GM21717 (cell line): ENCODE measurements at regions not wholly inside any gene's neighbourhood (a gene's known extent, or its start where the extent isn't known, plus 50 kb on each side); places are given as distances from the start of the nearest gene placed in this dataset.

Source experiments
- ATAC-seq: cut with Tn5 transposase; IDR thresholded peaks from one replicate; pipeline ENCODE4 v1.9.1; 2021; ENCODE audit warnings: mild to moderate bottlenecking, moderate library complexity; ENCODE audit not compliant: unreplicated experiment

DNA sequence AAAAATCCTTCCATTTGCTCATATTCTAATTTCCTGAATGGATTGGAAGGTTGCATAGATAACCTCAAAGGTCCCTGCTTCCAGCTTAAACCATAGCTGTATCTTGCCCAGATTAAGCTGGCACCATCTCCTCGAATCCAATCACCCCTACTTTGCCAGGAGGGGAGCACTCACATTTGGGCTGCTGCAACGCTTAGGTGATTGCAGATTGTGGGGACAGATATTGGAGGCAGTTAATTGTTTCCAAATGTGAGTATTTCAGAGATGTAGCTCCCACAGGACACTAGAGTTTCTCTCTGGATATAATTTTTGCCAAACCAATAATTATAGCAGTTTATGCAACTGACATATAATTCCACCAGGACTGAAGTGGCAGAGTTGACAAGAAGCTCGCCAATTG is 53.5 kb upstream of the ACSL1 start:
- ATAC-seq = no peak

- ATAC-seq = no peak
Measured at GRCh38 chr4:184882276-184882675, 56.5 kb upstream of the ACSL1 start.

- ATAC-seq = no peak
Measured at GRCh38 chr4:184883024-184883423, 57.3 kb upstream of the ACSL1 start.

DNA sequence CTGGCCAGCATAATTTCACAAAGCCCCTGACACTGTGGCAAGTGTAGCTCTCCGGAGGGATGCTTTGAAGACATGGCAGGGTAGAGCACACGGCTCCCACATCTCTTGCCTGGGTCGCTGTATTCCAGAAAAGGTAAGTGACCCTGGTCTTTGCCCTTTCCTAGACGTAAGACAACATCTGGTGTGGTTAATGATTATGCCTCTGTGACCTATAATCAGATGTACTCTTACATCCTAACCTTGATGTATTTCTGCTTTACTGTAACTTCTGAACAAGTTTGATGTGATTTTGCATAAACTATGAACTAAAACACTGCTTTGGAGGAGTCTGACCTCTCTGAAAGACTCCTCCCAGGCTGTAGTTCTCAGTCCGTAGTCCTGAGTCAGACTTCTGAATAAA is 59.1 kb upstream of the ACSL1 start:
- ATAC-seq = no peak

DNA sequence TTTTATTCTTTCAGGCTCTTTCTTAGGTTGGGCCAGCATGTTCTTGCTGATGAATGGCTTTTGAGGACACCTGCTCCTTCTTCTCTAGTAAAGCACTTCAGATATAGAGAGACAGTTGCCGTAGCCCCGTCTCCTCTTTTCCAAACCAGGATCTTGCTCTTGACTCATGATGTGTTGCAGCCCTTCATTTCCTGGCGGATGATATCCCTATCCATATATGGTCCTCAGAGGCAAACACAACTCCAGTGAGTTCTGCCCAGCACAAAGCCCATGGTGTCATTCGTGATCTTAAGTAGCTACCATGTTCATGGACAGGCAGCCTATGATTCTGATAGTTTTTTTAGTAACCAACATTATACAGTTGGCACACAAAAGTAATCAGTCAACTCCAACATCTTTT is 59.8 kb upstream of the ACSL1 start:
- ATAC-seq = no peak

- ATAC-seq = no peak
Measured at GRCh38 chr4:184887333-184887732, 61.6 kb upstream of the ACSL1 start.

DNA sequence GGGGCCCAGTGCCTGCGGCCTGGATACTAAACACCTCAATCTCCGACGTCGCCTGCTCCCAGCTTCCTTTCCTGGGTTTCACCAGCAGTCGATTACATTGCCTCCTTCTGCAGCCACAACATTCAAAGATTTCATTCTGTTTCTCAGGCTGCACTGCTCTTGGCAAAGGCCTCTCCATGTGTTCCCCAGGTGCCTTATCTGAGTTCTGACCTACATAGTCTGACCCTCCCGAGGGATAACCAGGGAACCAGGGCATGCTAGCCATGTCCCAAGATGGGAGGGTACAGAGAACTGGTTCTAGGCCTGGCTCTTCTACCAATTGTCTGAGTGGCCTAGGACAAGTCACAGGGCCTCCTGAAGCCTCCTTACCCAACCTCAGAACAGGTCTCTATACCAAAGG is 62.2 kb upstream of the ACSL1 start:
- ATAC-seq = no peak

DNA sequence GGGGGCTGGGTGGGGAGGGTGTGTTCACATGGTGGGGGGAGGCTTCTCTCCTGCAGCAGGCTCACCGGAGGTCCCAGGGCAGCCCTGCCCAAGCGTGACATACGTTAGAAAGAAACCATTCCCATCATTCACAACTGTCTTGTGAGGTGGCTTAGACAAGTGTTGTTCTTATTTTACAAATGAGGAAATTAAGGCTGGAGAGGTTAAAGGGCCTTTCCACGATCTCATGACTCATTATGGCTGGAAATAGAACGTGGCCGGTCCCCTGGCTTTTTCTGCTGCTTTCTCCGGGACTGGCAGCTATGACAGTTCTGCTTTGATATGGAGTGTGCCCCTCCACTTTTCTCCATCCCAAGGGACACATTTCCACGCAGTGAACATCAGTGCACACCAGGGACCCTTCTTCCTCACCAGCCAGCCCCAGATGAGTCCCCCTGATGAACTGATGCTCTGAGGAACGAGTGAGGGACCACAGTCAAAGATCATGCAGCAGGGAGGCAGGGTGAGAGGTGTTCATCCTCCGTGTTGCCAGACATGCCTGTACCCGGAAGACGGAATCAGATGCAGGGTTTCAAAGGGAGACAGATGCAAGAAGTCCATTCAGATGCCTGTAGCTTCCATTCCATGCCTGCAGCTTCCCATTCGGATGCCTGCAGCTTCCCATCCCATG is 64.0 kb upstream of the ACSL1 start:
- peak; percentile 43 for ATAC-seq

GRCh38 chr4:184890499-184890898 is 64.7 kb upstream of the ACSL1 start:
- ATAC-seq = no peak

- no peak for ATAC-seq
Measured at GRCh38 chr4:184891816-184892397, 66.1 kb upstream of the ACSL1 start.

DNA sequence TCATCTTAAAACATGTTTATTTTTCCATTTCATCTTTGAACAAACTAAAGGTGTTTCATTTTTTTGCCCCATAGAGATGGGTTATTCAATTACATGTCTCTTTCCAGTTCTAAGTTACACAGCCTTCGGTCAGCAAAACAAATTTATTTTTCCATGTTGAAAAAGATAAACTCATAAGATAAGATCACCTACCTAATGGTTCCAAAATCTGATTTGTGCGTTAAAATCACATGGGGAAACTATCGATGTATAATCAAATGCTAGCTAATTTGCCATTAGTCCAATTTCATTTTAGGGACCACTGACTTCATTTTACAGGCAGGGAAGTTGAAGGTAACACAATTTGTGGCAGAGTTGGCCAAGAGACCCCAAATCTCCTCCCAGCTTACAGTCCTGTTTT is 67.2 kb upstream of the ACSL1 start:
- no peak for ATAC-seq

- ATAC-seq = no peak
Measured at GRCh38 chr4:184893801-184894571, 68.2 kb upstream of the ACSL1 start.

GRCh38 chr4:184895012-184895695 is 69.4 kb upstream of the ACSL1 start:
- ATAC-seq = no peak

DNA sequence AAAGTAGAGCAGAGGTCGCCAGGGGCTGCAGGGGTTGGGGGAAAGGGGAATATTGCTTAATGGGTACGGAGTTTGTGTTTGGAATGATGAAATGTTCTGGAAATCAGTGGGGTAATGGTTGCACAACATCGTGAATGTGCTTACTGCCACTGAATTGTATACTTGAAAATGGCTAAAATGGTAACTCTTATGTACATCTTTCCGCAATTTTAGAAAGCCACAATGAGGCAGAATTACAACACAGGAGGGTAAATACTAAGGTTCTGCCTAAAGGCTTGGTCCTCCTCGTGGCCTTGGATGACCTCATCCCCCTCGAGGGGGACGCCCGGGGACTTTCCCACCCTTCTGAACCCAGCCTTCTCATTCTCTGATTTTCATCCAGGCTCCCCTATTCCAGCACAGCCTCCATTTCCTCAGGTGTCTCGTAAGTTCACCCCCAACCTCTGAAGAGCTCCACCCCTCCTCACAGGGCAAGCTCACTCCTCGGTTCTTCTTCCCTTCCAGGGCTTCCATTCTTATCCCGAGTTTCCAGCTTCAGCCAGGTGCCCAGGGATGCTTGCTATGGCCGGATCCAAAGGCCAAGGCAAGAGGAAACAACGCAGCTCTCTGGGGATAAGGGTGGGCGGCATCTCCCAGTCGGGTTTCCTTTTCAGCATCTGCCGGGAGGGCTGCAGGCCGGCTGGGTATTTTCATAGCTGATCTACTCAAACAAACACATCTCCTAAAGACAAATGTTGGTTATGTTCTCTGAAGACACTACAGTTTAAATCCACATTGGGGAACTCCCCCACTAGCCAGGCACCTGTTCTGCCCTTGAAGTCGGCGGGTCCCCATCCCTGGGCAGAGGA is 71.3 kb upstream of the ACSL1 start:
- ATAC-seq = peak; percentile 66

DNA sequence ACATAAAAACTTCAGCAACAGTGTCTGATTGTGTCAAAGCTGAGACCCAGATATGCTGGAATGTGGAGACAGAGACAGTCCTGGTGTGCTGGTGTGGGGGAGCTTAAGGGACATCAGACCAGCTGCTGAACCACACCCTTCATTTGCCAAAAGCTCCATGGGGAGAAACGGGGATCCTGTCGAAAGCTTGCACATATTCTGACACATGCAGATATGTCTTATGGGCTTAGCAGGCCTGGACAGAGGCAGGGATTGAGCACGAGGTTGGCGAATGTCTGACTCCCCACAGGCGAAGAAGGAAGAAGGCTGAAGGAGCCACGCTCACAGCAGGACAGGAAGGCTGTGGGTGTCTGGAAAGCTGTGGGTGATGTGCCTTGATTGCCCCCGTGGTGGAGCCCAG is 72.1 kb upstream of the ACSL1 start:
- no peak for ATAC-seq

DNA sequence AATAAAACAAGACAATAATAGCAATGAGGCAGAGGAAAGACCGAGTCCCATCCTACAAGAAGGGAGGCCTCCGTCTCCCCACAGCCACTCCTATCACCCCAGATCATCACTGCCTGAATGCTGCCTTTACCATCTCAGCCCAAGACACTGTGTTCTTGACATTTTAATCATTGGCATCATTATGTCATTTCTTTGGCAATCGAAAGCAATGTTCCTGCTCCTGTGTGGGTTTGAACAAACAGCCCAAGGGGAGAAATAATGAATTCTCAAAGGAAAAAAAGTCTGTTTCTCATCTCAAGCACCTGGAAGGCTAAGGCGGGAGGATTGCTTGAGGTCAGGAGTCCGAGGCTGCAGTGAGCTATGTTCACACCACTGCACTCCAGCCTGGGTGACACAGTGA is 73.0 kb upstream of the ACSL1 start:
- no peak for ATAC-seq

DNA sequence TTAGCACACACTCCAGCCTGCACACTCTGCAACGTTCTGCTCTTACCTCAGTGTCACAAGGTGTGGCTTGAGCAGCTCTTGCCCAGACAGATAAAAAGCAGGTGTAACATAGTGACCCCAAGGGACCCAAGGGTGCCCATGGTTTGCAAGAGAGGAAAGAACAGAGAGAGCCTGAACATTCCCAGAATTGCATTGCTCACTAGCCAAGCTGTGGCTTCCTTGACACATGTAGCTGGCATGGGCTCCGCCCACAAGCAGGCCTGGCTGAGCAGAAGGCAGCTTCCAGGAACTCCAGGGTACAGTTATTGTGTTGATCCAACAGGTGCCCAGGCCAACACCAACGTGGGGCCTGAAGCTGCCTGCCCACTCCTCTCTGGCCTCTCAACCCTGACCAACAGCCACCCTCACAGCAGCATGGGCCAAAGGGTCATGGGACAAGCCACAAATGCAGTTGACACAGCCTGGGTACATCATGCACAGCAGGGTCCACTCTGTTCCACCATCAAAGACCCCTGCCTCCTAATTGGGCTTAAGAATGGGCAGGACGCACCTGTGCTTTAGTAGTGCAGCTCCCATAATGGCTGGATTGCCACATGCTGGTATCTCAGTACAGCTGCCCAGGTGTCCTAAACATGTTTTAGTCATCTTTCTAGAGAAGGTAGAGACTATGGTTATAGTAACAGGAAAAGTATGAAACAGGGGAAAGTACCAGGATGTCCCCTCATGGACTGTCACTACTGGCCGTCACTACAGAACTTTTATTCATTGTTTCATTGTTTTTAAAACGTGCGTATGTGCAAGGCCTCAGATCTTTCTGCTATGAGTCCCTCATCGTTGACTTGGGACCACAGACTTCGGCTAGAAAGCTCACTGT is 73.7 kb upstream of the ACSL1 start:
- no peak for ATAC-seq

DNA sequence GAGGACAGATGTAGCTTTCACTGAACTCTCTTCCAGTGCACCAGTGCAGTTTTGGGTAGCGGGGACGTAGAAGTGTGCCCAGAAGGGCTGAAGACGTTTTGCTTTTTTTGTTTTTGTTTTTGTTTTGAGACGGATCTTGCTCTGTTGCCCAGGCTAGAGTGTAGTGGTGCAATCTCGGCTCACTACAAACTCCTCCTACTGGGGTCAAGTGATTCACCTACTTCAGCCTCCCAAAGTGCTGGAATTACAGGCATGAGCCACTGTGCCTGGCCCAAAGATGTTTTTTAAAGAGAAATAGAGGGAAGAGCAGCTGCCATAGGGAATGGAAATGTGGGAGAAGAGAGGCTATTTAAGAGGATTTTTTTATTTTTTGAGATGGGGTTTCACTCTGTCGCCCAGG is 74.4 kb upstream of the ACSL1 start:
- no peak for ATAC-seq

DNA sequence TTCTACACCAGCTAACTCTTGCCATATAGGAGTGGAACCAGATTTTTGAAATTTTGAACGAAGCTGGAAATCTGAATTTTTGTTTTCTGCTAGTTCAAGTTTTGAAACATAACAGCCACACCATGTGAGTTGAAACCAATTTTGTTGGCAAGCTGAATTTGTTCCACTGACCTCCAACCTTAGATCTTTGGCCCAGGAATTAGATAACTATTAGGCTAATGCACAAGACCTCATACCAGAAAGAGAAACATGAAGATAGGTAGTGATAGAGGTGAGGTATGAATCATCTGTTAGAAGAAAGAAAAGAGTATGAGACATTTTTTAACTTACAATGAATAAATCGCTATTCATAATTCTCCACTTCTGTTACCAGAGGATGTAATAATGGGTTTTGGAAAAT is 76.8 kb upstream of the ACSL1 start:
- no peak for ATAC-seq
